ENCODE measurements at regions not wholly inside any gene's neighbourhood (a gene's known extent, or its start where the extent isn't known, plus 50 kb on each side); places are given as distances from the start of the nearest gene placed in this dataset.

DNA sequence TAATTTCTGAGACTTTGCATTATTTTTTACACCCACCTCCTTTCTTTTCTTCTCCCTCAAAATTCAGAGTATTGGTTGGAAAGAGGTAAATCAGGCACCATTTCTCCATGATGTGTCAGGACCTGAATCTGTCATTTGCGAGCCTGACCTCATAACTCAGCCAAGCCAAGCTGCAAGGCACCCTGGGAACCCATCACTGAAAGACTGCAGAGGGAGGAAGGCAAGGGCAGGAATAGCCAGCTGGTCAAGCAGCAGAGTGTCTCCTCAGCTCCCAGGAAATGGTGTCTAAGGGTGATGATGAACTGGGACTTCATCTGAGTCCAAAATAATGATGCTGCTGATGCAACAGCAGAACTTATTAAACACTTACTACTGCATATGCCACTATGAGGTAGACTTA lies 556.6 kb downstream of the OMA1 start:
- no peak for DNase-seq (ENCODE audit: low read depth, low spot score)
- H3K4me3 ChIP-seq (ENCODE audit: low read length), result no peak overlapping the region

DNA sequence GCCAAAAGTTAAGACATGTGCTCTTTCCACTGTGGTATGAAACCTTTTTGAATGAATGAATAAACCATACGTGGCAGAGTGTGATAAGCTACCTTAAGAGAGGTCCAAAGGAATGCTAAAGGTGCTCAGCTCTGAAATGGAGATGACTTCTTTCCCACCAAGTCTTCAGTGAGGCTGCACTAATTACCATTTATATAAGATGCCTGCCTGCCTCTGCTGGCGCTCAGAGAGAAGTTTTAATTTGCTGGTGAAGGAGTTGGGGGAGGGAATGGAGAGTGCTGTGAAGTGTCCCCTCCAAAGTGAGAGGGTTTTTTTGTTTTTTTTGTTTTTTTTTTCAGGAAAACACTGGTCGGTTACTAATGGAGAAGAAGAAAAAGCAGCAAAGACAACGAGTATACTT lies 559.0 kb downstream of the OMA1 start:
- DNase-seq (ENCODE audit: low read depth, low spot score), result no peak
- no peak overlapping the region for H3K4me3 ChIP-seq (ENCODE audit: low read length)

DNA sequence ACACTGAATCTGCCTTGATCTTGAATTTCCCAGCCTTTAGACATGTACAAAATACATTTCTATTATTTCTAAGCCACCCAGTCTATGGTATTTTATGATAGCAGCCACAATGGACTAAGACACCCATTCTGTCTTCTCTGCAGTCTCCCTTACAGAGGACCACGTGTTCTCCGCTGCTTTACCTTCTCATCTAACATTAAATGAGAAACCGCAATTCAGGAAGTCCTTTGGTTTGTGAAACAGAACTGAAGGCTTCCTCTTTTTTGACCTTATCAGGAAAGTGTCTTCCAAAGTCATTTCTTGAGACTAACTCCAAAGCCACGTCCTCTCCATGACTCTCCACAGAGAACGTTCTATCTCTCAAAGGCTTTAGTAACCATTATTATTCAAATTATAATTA lies 560.1 kb downstream of the OMA1 start:
- peak; percentile 47 for DNase-seq (ENCODE audit: low read depth, low spot score)
- no peak overlapping the region for H3K4me3 ChIP-seq (ENCODE audit: low read length)

DNA sequence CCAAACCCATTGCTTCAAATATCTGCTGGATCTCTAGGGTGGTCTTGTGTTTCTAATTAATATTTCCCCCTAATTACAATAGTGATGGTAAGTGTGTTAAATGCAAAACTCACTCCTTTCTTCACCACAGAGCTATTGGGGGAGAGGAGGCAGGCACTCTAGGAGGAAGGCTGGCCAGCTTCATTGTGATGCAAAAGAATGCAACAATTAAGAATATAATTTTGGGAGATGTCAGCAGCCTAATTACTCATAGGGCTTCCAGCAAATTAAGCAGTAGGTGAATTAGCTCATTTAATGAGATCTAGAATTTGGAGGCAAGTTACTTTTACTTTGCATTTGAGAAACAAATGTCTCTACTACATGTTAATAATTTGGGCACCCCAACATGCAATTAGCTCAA lies 560.4 kb upstream of the DAB1 start:
- no peak for DNase-seq (ENCODE audit: low read depth, low spot score)
- H3K4me3 ChIP-seq (ENCODE audit: low read length), result no peak overlapping the region

DNA sequence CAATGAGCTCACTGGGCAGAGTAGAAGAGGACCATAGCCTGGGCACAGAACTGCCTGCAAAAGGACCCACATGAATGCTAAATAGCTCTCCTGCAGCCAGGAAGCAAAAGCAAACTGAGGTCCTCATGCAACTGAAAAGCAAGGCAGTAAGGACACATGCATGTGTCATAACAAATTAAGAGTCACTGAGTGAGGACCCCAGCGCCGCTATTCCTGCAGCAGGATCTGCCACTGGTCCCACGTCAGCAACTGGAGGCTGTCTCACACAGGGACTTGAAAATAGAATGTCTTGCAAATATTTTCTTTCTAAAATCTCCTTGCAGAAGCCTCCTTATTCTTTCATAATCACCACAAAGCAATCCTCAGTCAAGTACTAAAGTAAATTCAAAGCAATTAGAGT lies 559.6 kb upstream of the DAB1 start:
- no peak overlapping the region for H3K4me3 ChIP-seq (ENCODE audit: low read length)
- DNase-seq (ENCODE audit: low read depth, low spot score), result no peak

DNA sequence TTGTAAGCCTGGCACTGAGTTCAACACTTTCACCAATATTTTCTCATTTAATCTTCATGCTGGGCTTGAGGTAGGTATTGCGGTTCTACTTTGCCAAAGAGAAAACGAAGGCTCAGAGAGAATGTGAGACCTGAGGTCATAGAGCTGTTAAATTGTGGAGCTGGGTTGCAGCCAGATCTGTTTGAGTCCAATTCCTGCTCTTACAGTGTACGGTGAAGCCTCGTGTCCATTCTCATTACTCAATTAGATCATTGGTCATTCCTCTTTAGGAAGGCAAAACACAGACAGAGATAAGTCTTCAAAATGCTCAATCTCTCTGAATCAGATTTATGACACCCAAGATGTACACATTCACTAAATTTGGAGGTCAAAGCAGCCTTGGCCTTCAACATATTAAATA lies 559.0 kb upstream of the DAB1 start:
- H3K4me3 ChIP-seq (ENCODE audit: low read length), result no peak overlapping the region
- DNase-seq (ENCODE audit: low read depth, low spot score), result no peak

DNA sequence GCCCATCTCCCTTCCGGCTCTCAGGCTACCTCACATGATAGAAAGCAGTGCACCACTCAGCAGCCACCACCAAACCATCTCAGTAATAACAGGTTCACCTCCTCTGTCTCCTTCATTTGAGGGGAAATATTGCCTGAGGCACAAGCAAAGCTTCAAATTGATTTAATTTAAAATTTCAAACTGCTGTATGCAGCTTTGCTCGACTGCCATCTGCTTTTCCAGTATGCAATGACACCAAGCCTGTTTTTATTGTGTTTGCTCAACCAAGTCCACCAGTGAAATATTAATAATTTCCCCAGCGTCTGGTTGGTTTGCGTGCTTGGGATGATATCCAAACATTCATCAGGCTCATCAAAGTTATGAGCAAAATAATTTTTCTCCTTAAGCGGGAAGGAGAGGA lies 552.4 kb upstream of the DAB1 start:
- no peak overlapping the region for H3K4me3 ChIP-seq (ENCODE audit: low read length)
- DNase-seq (ENCODE audit: low read depth, low spot score), result no peak

DNA sequence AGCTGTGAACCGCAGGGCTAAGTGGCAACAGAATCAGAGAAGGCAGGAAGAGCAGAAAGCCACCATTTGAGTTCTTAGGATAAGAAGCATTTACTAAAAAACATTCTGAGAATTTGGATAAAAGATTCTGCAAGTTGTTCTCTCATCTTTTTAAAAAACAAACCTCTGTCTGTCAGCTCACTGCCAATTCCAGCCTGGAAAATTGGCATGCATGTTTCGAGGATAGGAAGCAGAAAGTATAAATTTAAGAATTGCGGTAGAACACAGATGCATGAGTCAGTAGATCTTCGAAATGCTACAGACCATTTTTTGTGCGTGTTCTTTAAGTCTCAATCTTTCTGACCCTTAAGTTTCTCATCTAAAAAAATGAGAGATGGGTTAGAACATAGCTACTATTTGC lies 544.5 kb upstream of the DAB1 start:
- H3K4me3 ChIP-seq (ENCODE audit: low read length), result no peak overlapping the region
- DNase-seq (ENCODE audit: low read depth, low spot score), result no peak

DNA sequence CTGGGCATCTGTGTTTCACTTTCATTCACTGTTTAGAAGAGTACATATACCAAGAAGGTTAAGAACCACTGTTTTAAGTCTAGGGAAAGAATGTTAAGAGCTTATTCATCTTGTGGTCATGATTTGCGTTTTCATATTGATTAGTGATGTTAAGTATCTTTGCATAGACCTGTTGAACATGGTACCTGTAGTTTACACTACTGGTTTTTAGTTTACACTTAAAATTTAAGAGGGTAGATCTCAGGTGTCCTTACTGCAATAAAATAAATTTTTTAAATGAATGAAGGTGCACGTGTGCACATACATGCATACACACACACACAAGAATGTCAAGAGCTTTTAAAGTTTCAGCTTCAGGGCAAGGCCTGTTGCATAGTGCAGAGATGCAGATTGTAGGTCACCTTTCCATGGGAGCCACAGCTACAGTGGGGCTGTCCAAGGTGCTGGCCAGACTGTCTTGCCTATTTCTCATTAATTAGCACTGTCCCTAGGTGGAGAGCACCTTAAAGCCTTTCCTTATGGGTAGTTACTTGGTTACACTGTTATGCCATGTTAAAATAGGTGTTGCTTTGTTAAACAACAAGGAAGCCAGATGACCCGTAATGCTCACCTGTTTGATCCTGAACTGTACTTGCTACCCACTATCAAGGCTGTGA lies 543.0 kb upstream of the DAB1 start:
- peak; percentile 2 for DNase-seq (ENCODE audit: low read depth, low spot score)
- no peak overlapping the region for H3K4me3 ChIP-seq (ENCODE audit: low read length)

DNA sequence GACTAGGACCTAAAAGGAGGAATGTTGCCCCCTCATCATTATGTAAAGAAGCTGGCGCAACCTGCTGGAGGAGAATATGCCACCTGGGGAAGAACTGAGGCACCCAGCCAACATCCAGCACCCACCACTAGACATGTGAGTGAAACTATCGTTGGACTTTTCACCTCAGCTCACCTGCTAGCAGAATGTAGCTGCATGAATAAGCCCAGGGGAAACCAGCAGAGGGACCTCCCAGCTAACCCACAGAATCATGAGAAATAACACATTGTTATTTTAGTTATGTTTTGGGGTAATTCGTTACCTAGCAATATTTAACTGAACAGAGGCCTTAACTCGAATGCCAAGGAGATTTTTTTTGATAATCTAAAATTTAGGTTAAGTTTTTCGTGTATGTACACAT lies 542.5 kb upstream of the DAB1 start:
- no peak for DNase-seq (ENCODE audit: low read depth, low spot score)
- H3K4me3 ChIP-seq (ENCODE audit: low read length), result no peak overlapping the region

DNA sequence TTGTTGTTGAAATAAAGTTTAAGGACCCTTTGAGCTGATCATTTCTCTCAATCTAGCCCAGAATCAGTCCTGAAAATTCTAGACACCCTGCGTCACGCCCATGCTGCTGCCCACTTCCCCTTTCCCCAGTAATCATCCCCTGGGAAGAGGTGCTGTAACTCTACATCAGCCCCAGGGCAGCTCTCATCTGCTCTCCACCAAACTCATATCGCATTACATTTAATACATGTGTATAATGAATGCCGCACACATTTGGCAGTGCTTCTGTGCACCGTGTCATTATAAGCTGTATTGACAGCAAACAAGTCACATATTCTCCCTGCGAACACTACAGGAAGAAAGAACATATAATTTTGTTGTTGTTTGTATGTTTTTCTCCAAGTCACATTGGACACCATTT lies 539.7 kb upstream of the DAB1 start:
- no peak for DNase-seq (ENCODE audit: low read depth, low spot score)

DNA sequence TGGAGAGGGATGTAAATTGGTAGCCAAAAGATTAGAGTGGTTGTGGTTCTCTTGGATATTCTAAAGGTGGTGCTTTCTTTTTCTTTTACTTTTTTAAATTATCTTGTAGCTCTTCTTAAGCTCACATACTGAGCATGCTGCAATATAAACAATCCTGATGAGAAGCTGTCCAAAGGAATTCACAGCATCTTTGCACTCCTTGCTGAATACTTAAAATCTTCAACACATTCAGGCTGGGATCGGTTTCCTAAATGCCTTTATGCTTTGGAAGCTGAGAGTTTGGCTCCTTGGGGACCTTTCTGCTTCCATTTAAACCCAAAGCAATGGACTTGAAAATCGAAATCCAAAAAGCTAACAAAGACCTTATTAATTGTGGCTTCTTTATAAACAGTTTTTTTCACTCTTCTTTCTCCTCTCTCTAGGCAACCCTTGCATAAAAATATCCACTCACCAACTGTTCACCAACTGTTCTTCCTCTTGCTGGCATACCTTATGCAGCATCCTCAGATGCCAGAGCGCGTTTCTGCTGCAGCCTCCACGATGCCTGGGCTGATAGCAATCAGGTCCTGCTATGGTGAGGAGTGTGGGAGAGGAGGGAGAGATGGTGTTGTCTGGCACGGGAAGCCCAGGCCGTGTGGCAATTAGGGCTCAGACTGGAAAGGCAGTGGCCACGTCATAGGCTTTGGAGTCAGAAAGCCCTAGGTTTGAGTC lies 535.8 kb upstream of the DAB1 start:
- DNase-seq (ENCODE audit: low read depth, low spot score), result no peak
- no peak overlapping the region for H3K4me3 ChIP-seq (ENCODE audit: low read length)

More for the DNA sequence above, 539.7 kb upstream of the DAB1 start:
- H3K4me3 ChIP-seq (ENCODE audit: low read length), result no peak overlapping the region

DNA sequence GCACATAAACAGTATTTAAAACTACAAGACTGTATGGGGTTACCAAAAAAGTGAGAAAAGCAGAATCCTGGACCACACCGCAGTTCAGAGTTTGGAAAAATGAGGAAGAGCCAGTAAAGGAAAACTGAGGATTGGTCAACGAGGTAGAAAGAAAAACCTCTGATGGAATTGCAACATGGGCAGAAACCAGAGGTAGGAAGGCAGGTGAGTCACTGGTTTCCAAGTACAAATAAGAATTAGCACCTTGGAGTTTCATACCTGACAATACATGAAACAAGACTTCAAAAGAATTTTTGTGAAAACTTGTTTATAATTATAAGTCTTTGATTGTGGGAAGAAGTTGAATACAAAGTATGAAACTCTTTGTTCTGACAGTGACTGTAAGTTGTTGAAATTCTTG lies 533.7 kb upstream of the DAB1 start:
- no peak for DNase-seq (ENCODE audit: low read depth, low spot score)
- H3K4me3 ChIP-seq (ENCODE audit: low read length), result no peak overlapping the region

DNA sequence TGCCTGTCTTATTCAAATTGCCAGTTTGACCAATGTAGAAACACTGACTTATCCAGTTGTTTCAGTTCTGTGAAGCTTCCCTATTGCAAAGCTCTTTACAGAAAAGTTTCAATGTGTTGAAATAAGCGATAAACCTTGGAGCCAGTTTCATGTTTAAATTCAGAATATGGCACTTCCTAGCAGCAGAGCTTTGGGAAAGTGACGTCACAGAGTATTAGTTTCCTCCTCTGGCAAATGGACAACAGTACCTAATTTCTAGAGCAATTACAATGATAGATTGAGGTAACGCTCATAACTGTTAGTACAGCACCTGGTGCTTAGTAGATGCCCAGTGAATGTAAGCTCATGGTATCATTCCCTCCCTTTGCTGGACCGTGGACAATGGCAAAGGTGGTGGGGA lies 527.5 kb upstream of the DAB1 start:
- no peak overlapping the region for H3K4me3 ChIP-seq (ENCODE audit: low read length)
- DNase-seq (ENCODE audit: low read depth, low spot score), result no peak

DNA sequence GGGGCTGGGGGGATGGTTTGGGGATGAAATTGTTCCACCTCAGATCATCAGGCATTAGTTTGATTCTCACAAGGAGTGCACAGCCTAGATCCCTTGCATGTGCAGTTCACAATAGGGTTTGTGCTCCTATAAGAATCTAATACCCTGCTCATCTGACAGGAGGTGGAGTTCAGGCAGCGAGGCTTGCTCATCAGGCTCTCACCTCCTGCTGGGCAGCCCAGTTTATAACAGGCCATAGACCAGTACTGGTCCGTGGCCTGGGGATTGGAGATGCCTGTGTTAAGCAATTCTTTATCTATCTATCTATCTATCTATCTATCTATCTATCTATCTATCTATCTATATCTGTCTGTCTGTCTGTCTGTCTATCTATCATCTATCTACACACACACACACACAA lies 525.3 kb upstream of the DAB1 start:
- no peak for DNase-seq (ENCODE audit: low read depth, low spot score)

DNA sequence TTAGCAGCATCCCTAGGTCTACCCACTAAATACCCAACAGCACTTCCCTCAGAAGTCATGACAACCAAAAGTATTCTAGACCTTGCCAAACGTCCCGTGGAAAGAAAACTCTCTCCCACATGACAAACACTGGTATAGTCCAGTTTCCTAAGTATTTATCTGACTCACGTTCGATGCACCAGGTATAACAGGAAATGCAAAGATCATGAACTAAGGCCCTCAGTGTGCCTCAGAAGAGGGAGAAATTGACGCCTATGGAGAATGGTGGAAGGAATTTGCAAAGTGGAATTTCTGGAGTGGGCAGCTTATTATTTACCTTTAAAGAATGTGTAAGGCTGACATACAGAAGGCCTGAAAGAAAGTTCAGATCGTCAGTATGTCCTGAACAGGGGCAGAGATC lies 523.6 kb upstream of the DAB1 start:
- no peak overlapping the region for H3K4me3 ChIP-seq (ENCODE audit: low read length)
- DNase-seq (ENCODE audit: low read depth, low spot score), result no peak

More for the DNA sequence above, 525.3 kb upstream of the DAB1 start:
- no peak overlapping the region for H3K4me3 ChIP-seq (ENCODE audit: low read length)

DNA sequence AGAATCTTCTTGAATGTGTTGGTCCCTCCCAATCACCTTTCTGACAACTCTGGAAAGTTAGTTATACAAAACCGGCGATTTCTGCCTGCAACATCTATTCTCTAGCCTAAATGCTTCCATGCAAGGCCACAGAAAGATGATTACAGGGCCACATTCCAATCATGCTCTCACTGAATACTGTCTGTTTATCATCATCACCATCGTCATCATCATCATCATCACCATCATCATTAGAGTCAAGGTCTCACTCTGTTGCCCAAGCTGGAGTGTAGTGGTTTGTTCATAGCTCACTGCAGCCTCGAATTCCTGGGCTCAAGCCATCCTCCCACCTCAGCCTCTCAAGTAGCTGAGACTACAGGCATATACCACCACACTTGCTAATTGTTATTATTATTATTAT lies 521.2 kb upstream of the DAB1 start:
- no peak for DNase-seq (ENCODE audit: low read depth, low spot score)
- no peak overlapping the region for H3K4me3 ChIP-seq (ENCODE audit: low read length)

DNA sequence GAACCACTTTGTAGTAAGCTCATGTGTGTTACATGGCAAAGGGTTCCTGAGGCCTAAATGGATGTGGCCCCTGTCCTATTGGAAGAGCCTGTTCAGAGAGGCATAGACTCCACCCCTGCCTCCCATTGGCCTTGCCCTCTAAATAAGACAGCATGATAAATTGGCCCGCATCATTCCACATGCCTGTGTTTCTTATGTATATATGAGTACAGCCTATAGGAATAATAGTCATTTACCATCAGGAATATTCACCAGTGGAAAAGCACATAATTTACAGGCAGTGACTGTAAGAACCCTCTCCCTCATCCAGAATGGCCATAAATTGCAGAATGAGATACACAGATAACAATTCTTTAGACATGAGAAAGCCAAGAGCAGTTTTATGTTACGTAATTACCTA lies 519.5 kb upstream of the DAB1 start:
- no peak overlapping the region for H3K4me3 ChIP-seq (ENCODE audit: low read length)
- no peak for DNase-seq (ENCODE audit: low read depth, low spot score)

DNA sequence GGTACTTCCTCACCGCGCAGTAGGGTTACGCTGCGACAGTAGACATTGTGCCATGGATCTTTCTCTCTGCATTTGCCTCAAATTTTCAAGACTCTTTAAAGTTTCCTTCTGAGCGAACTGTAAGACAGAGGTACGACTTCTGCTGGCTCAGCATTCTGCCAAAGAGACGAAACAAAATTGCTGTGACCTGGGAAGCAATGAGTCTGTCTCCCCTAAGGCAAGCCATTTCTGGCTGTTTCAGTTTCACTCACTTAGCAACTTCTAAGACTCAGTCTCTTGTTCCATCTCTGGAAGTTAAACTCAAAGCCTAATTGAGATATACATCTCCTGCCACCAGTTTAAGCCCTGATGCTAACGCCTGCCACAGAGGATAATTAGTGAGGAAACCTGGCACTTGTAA lies 510.9 kb upstream of the DAB1 start:
- no peak overlapping the region for H3K4me3 ChIP-seq (ENCODE audit: low read length)
- DNase-seq (ENCODE audit: low read depth, low spot score), result no peak

DNA sequence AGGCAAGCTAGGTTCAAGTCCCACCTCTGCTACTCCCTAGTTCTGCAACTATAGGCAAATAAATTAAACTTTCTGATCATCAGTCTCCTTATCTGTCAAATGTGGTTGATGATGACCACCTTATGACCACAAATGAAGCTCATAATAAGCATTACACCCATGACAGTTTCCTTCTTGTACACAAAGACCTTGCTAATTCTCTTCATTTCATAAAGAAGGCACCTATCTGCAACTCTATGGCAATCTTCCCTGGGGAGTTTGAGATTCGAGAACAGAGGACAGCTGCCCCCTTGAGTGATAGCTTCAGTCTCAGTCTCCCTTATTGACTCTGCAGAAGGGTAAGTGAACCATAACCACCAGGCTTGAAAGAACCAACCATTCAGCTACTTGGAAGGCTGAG lies 503.1 kb upstream of the DAB1 start:
- no peak overlapping the region for H3K4me3 ChIP-seq (ENCODE audit: low read length)
- no peak for DNase-seq (ENCODE audit: low read depth, low spot score)

DNA sequence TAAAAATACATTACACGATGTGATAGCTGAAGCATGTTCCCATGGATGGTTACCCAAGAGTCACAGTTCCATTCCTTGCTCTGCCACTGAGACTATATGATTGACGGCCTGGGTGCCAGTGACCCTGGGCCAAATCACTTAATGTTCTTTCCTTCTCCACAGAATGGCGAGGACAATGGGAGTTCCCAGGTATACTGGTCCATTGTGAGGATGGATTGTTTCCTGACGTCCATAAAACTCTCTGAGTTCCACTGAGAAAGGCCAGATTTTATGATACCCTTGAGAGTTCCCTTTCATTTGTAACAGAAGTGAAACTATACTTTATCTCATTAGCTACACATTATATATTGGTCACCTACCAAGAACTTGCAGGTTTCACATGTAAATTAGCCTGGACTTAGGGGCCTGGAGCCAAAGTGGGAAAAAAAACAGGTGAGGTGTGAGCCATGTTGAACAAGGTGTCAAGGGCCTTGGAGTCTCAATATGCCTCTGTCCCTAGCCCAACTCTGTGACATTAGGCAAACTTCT lies 502.2 kb upstream of the DAB1 start:
- H3K4me3 ChIP-seq (ENCODE audit: low read length), result no peak overlapping the region
- DNase-seq (ENCODE audit: low read depth, low spot score), result no peak

Data from Jurkat, Clone E6-1 (cell line).